ENCODE measurements at regions not wholly inside any gene's neighbourhood (a gene's known extent, or its start where the extent isn't known, plus 50 kb on each side); places are given as distances from the start of the nearest gene placed in this dataset.

DNA sequence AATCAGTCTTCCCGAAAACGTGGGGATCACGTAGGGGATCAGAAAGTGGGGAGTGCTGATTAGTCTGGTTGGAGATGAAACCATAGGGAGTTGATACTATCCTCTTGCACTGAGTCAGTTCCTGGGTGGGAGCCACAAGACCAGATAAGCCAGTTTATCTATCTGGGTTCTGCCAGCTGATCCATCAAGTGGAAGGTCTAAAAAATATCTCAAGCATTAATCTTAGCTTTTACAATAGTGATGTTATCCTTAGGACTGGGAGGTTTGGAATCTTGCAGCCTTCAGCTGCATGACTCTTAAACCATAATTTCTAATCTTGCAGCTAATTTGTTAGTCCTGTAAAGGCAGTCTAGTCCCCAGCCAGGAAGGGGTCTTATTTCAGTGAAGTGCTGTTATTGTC lies 2474.2 kb downstream of the PCDH9 start:
- H3K9me3 ChIP-seq (ENCODE audit: severe bottlenecking), result no peaks in the 10 kb centered on the region
- H3K27ac ChIP-seq, result no peak overlapping the region
- no peaks in the 10 kb centered on the region for H3K27me3 ChIP-seq (ENCODE audit: insufficient read depth, low read depth, severe bottlenecking)
- no peak for TF ChIP-seq CTCF (IDR thresholded peaks at IDR 0.05; ENCODE audit: low read depth, low read length)
- H3K4me3 ChIP-seq (ENCODE audit: low read depth, low read length), result no peak overlapping the region
- no peaks in the 10 kb centered on the region for H3K36me3 ChIP-seq
- DNase-seq, result no peak

GRCh38 chr13:64753233-64754000 lies 2476.7 kb downstream of the PCDH9 start:
- H3K27me3 ChIP-seq (ENCODE audit: insufficient read depth, low read depth, severe bottlenecking), result no peaks in the 10 kb centered on the region

DNA sequence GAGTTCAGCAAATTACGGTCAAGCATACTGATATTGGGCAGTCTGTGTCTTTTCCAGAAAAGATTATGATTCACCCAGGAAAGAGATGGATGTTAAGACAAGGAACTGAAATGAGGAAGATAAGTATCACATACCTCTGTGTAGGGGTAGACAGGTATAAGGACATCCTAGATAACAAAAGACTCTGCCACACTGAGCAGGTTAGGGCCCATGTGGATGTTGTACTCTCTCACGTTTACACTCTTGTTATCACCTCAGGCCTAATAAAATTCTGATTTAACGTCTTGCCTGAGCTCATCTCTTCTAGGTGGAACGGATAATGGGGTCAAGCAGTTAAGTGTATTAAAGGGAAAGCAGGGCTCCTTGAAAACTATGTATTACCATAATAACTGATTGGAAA lies 2480.8 kb downstream of the PCDH9 start:
- H3K4me3 ChIP-seq (ENCODE audit: low read depth, low read length), result no peak overlapping the region
- no peaks in the 10 kb centered on the region for H3K9me3 ChIP-seq (ENCODE audit: severe bottlenecking)
- no peak overlapping the region for H3K27ac ChIP-seq
- TF ChIP-seq CTCF (IDR thresholded peaks at IDR 0.05; ENCODE audit: low read depth, low read length), result no peak
- H3K36me3 ChIP-seq, result no peaks in the 10 kb centered on the region
- H3K27me3 ChIP-seq (ENCODE audit: insufficient read depth, low read depth, severe bottlenecking), result no peaks in the 10 kb centered on the region
- no peak for DNase-seq

More at GRCh38 chr13:64753233-64754000, 2476.7 kb downstream of the PCDH9 start:
- no peak for TF ChIP-seq CTCF (IDR thresholded peaks at IDR 0.05; ENCODE audit: low read depth, low read length)
- no peak for DNase-seq
- H3K36me3 ChIP-seq, result no peaks in the 10 kb centered on the region
- H3K9me3 ChIP-seq (ENCODE audit: severe bottlenecking), result no peaks in the 10 kb centered on the region
- no peak overlapping the region for H3K27ac ChIP-seq
- H3K4me3 ChIP-seq (ENCODE audit: low read depth, low read length), result no peak overlapping the region

DNA sequence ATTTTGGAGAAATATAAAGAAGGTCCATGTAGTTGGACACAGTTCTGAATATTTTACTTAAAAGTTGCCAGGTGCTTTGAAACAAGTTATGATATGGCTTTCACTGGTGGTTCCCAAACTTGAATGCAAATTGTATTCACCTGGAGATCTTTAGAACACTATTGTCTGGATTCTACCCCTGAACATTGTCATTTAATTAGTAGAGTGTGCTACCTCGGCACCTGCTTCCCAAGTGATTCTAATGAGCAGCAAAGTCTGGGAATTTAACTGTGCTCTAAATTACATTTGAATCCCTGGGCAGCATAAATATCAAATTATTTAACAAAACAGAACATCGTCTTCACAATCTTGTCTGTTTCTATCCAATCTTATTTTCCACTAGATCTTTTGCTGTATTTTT lies 2483.3 kb downstream of the PCDH9 start:
- Histone ChIP-seq H3K4me3 (ENCODE audit: low read depth, low read length) (no peak overlapping the region), H3K9me3 (ENCODE audit: severe bottlenecking) (no peaks in the 10 kb centered on the region), H3K36me3 (no peaks in the 10 kb centered on the region), H3K27me3 (ENCODE audit: insufficient read depth, low read depth, severe bottlenecking) (no peaks in the 10 kb centered on the region), H3K27ac (no peak overlapping the region)
- DNase-seq, result no peak
- TF ChIP-seq CTCF (IDR thresholded peaks at IDR 0.05; ENCODE audit: low read depth, low read length), result no peak

- Histone ChIP-seq H3K36me3 (no peaks in the 10 kb centered on the region), H3K4me3 (ENCODE audit: low read depth, low read length) (no peak overlapping the region), H3K9me3 (ENCODE audit: severe bottlenecking) (no peaks in the 10 kb centered on the region), H3K27ac (no peak overlapping the region), H3K27me3 (ENCODE audit: insufficient read depth, low read depth, severe bottlenecking) (no peaks in the 10 kb centered on the region)
- no peak for DNase-seq
- TF ChIP-seq CTCF (IDR thresholded peaks at IDR 0.05; ENCODE audit: low read depth, low read length), result no peak
These were observed 2489.6 kb downstream of the PCDH9 start for GRCh38 chr13:64740493-64740892.

DNA sequence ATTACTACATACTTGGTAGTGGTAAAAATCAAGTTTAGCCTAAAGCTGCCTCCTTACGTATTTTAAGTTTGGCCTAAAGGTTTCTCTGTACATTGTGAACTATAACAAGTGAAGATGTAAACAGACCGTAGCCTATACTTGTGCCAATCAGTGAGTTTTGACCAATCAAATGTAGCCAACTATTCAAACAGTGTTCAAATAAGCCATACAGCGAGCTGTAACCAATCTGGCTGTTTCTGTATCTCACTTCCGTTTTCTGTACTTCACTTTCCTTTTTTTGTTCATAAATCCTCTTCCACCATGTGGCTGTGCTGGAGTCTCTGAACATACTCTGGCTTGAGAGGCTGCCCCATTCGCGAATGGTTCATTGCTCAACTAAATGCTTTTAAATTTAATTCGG lies 2504.6 kb downstream of the PCDH9 start:
- H3K27me3 ChIP-seq (ENCODE audit: insufficient read depth, low read depth, severe bottlenecking), result no peaks in the 10 kb centered on the region
- H3K36me3 ChIP-seq, result no peaks in the 10 kb centered on the region
- DNase-seq, result no peak
- no peaks in the 10 kb centered on the region for H3K9me3 ChIP-seq (ENCODE audit: severe bottlenecking)
- no peak for TF ChIP-seq CTCF (IDR thresholded peaks at IDR 0.05; ENCODE audit: low read depth, low read length)
- no peak overlapping the region for H3K27ac ChIP-seq
- no peak overlapping the region for H3K4me3 ChIP-seq (ENCODE audit: low read depth, low read length)
